GM23248 (cell line): ENCODE measurements at regions not wholly inside any gene's neighbourhood (a gene's known extent, or its start where the extent isn't known, plus 50 kb on each side); places are given as distances from the start of the nearest gene placed in this dataset.
"Not testable (repeated sequence)": the region's sequence is repeated elsewhere in the genome, so short reads cannot be mapped to it uniquely, and the experiment has no call there.

Experiments
- EZH2 ChIP-seq: fragments of 200-600 bp; sonication (generic); IDR thresholded peaks from 2 replicates; pipeline ENCODE4 v1.6.1; 2018; ENCODE audit warnings: antibody characterized with exemption, mild to moderate bottlenecking; ENCODE audit not compliant: insufficient read depth, poor library complexity, severe bottlenecking
- EZH2phosphoT487 ChIP-seq: fragments of 200-600 bp; sonication (generic); IDR thresholded peaks from 2 replicates; pipeline ENCODE4 v1.6.1; 2018; ENCODE audit warnings: antibody characterized with exemption, moderate library complexity, mild to moderate bottlenecking, low read depth; ENCODE audit not compliant: insufficient read depth

DNA sequence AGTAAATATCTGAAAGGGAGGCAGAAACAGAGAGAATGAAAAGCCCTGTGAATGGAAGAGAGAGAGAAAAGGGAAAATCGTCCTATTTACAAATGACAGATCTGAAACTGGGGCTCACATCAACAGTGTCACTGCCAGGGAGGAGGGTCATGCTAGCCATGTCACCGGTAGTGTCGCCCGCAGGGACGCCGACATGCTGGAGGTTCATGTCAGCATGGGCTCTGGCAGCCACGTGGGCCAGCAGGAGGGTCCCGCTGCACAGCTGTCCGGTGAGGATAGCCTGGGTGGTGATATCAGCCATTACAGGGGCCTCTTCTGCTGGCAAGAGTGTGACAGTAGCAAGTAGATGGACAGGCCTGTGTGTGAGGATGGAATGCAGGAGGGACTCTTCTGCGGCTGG, 738.6 kb upstream of the DEFB115 start:
- TF ChIP-seq EZH2, EZH2phosphoT487: not testable (repeated sequence)
